Ovary (tissue), 7 donors: ENCODE measurements at regions not wholly inside any gene's neighbourhood (a gene's known extent, or its start where the extent isn't known, plus 50 kb on each side); places are given as distances from the start of the nearest gene placed in this dataset.

Source experiments
- DNase-seq, 5 donors: peaks; one replicate each; pipeline ENCODE4 v3.0.0-alpha.2; 2019 to 2020
- H3K27ac ChIP-seq, 2 donors: fragments of 200-600 bp; one replicate each; pipeline versions ENCODE4 v1.5.1 to v1.8.0; 2019 to 2022
- H3K27me3 ChIP-seq: fragments of 200-600 bp; one replicate; pipeline ENCODE4 v1.8.0; 2022
- H3K36me3 ChIP-seq: fragments of 200-600 bp; sonication (generic); one replicate; pipeline ENCODE4 v1.5.1; 2019
- H3K4me1 ChIP-seq: one replicate; pipeline ENCODE4 v1.8.1; 2013; ENCODE audit warnings: mild to moderate bottlenecking, moderate library complexity; ENCODE audit not compliant: insufficient read depth
- H3K4me3 ChIP-seq: fragments of 200-600 bp; sonication (generic); one replicate; pipeline ENCODE4 v1.5.1; 2017
- H3K9me3 ChIP-seq, 2 donors: fragments of 200-600 bp in 1 of 2; sonication (generic) in 1 of 2; one replicate each; pipeline versions ENCODE4 v1.5.1 to v1.8.1; 2013 to 2019; ENCODE audit warnings: mild to moderate bottlenecking in 1 of 2, moderate library complexity in 1 of 2
- EP300 ChIP-seq: sonication (generic); formaldehyde crosslinking; IDR thresholded peaks from one replicate; pipeline ENCODE4 v1.6.1; 2017; ENCODE audit warnings: antibody characterized with exemption
- POLR2A ChIP-seq: fragments of 450-650 bp; IDR thresholded peaks from one replicate; pipeline ENCODE4 v1.6.1; 2017; ENCODE audit warnings: antibody characterized with exemption, mild to moderate bottlenecking, moderate library complexity
- WGBS, 3 donors: extraction: QIAGEN DNeasy Blood & Tissue Kit in 1 of 3; methylation state at CpG; one replicate each; pipeline versions ENCODE4 v1.1.5 to v1.1.7; 2013 to 2017; 5-methylcytosine and 5-hydroxymethylcytosine counted together
- intact Hi-C, 4 donors: fragments of 100-400 bp; cut with DNase I; formaldehyde crosslinking; loops; one replicate each; pipeline versions ENCODE4 v1.11.0 to v1.15.1; 2022 to 2023
- TF ChIP-seq, protein P1 (sequence below), 3 donors: fragments of 450-650 bp in 2 of 3; fragments of 200-600 bp in 1 of 3; IDR thresholded peaks; one replicate each; pipeline versions ENCODE4 v1.5.1 to v1.8.0; 2016 to 2022; ENCODE audit warnings: antibody characterized with exemption in 3 of 3, mild to moderate bottlenecking in 1 of 3
- donor health status: DM: no; HTN: no; CAD: no; lungs with moderate emphysema.
- donor health status: DM: no; HTN: no; CAD: no.
- donor health status: Bipolar disorder and iron deficiency.
- donor health status: DM: no; HTN: no; CAD: no.
- donor health status: DM: yes; HTN: yes; CAD: no.

DNA sequence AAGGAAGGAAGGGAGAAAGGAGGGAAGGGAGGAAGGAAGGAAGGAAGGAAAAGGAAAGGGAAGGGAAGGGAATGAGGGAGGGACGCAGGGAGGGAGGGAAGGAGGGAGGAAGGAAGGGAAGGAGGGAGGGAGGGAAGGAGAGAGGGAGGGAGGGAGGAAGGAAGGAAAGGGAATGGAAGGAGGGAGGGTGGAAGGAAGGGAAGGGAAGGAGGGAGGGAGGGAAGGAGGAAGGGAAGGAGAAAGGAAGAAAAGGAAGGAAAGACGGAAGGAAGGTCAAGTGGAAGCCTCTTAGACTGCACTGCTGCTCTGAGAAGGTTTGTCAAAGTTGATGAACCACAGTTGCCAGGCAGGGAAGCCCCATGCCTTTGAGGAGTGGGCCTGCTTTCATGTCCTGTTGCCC is 324.3 kb upstream of the ZFP64 start:
- no peak for DNase-seq
- TF ChIP-seq, protein P1, sequence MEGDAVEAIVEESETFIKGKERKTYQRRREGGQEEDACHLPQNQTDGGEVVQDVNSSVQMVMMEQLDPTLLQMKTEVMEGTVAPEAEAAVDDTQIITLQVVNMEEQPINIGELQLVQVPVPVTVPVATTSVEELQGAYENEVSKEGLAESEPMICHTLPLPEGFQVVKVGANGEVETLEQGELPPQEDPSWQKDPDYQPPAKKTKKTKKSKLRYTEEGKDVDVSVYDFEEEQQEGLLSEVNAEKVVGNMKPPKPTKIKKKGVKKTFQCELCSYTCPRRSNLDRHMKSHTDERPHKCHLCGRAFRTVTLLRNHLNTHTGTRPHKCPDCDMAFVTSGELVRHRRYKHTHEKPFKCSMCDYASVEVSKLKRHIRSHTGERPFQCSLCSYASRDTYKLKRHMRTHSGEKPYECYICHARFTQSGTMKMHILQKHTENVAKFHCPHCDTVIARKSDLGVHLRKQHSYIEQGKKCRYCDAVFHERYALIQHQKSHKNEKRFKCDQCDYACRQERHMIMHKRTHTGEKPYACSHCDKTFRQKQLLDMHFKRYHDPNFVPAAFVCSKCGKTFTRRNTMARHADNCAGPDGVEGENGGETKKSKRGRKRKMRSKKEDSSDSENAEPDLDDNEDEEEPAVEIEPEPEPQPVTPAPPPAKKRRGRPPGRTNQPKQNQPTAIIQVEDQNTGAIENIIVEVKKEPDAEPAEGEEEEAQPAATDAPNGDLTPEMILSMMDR (IDR thresholded peaks at IDR 0.05) = no peak
- TF ChIP-seq EP300 (no peak), POLR2A (no peak)
- Histone ChIP-seq H3K4me1 (no peaks in the 10 kb centered on the region), H3K27ac (no peak overlapping the region), H3K27me3 (no peaks in the 10 kb centered on the region), H3K9me3 (no peaks in the 10 kb centered on the region), H3K4me3 (no peak overlapping the region), H3K36me3 (no peaks in the 10 kb centered on the region)
- intact Hi-C loops = no loop called here
- WGBS, 3 donors = 81 to 96% (median 82%) methylated on average over 2 of the region's 2 CpGs

DNA sequence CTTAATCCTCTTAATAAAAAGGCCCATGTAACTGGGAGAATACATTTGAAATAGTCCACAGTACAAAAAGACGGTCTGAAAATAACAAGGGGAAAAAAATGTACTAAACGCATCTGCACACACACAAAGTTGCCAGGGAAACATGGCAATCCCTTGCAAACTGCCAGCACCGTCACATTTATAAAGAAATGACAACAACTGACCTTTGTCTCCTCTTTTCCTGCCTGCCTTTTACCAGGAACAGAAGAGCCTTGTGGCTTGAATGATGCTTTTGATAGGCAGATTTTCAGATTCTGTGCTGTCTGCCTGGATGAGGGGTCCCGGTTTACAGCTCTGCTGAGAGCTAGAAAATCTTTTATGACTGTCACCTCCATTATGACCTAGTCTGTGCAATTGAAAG is 308.6 kb upstream of the ZFP64 start:
- no peaks in the 10 kb centered on the region for H3K27me3 ChIP-seq
- H3K4me3 ChIP-seq = no peak overlapping the region
- WGBS, 3 donors = 65 to 76% (median 75%) methylated on average over 4 of the region's 4 CpGs
- H3K27ac ChIP-seq = no peak overlapping the region
- intact Hi-C loops = no loop called here
- H3K9me3 ChIP-seq = no peaks in the 10 kb centered on the region
- no peak for TF ChIP-seq EP300
- no peak for TF ChIP-seq POLR2A
- TF ChIP-seq, protein P1 (IDR thresholded peaks at IDR 0.05) = no peak
- H3K36me3 ChIP-seq = no peaks in the 10 kb centered on the region
- no peaks in the 10 kb centered on the region for H3K4me1 ChIP-seq
- no peak for DNase-seq

DNA sequence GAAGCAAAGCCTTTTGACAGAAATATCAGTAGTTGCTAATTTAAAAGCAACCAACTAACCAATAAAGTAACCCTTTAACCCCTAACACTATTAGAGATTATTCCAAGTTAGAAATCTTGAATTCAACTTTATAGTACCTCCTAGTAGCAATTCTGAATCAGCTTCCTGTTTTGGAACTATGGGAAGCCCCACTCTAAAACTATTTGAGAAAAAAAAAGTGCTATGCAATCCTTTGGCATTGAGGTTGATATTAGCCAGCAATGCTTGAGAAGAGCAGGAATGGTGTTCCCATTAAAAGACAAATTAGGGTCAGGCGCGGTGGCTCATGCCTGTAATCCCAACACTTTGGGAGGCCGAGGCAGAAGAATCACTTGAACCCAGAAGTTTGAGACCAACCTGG is 306.2 kb upstream of the ZFP64 start:
- intact Hi-C loops = no loop called here
- 86 to 92% (median 88%) methylated on average over 3 of the region's 3 CpGs for WGBS, 3 donors
- H3K4me1 ChIP-seq = no peaks in the 10 kb centered on the region
- no peaks in the 10 kb centered on the region for H3K27me3 ChIP-seq
- no peak overlapping the region for H3K4me3 ChIP-seq
- H3K27ac ChIP-seq = no peak overlapping the region
- DNase-seq = no peak
- TF ChIP-seq, protein P1 (IDR thresholded peaks at IDR 0.05) = no peak
- TF ChIP-seq EP300 (no peak), POLR2A (no peak)
- no peaks in the 10 kb centered on the region for H3K36me3 ChIP-seq
- H3K9me3 ChIP-seq = no peaks in the 10 kb centered on the region

DNA sequence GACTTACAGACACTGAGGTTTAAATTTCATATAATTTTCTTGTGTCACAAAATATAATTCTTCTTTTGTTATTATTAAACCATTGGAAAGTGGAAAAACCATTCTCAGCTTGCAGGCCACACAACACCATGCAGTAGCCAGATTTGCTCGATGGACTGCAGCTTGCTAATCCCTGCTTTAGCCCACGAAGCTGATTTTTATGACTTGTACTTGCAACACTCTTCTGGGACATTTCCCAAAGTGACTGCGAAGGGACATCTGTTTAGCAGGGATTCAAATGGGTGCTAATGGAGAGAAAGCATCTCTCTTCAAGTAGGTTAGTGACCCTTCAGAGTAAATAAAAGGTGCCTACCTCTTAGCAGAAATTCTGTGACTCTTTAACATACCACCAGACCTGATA is 304.6 kb upstream of the ZFP64 start:
- TF ChIP-seq, protein P1 (IDR thresholded peaks at IDR 0.05) = no peak
- TF ChIP-seq EP300 (no peak), POLR2A (no peak)
- intact Hi-C loops = no loop called here
- Histone ChIP-seq H3K4me3 (no peak overlapping the region), H3K4me1 (no peaks in the 10 kb centered on the region), H3K9me3 (no peaks in the 10 kb centered on the region), H3K36me3 (no peaks in the 10 kb centered on the region), H3K27me3 (no peaks in the 10 kb centered on the region), H3K27ac (no peak overlapping the region)
- DNase-seq = no peak
- WGBS, 3 donors = 78 to 84% (median 79%) methylated on average over 3 of the region's 3 CpGs

DNA sequence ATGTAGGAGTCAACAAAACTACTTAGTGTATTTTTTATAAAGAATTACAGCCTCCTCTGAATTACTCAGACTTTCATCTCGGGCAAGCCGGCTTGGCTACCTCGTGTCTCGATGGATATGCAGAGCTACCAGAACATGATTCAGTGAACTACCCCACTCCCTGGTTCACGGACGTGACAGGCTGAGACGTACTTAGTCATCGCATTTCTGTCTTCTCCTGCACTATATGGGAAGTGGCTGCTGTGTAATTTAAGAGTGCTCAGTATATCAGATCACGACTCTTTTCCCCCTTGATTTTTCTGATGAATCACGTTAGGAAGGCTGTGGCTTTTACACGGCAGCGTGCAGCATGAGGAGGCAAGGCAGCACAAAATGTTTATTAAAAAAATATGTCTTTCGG is 302.7 kb upstream of the ZFP64 start:
- H3K27me3 ChIP-seq = no peaks in the 10 kb centered on the region
- H3K9me3 ChIP-seq = no peaks in the 10 kb centered on the region
- no peak overlapping the region for H3K4me3 ChIP-seq
- H3K4me1 ChIP-seq = no peaks in the 10 kb centered on the region
- intact Hi-C loops = no loop called here
- no peak for DNase-seq
- no peaks in the 10 kb centered on the region for H3K36me3 ChIP-seq
- TF ChIP-seq EP300 (no peak), POLR2A (no peak)
- TF ChIP-seq, protein P1 (IDR thresholded peaks at IDR 0.05) = no peak
- no peak overlapping the region for H3K27ac ChIP-seq
- WGBS, 3 donors = 33 to 49% (median 39%) methylated on average over 13 of the region's 13 CpGs
